GM12801 (cell line): ENCODE measurements at regions not wholly inside any gene's neighbourhood (a gene's known extent, or its start where the extent isn't known, plus 50 kb on each side); places are given as distances from the start of the nearest gene placed in this dataset.

Experiments used
- TF ChIP-seq, protein P1 (sequence below): IDR thresholded peaks from one replicate; pipeline ENCODE4 v1.5.1; 2011; ENCODE audit warnings: control low read depth; ENCODE audit not compliant: insufficient read length; ENCODE audit errors: extremely low read depth

DNA sequence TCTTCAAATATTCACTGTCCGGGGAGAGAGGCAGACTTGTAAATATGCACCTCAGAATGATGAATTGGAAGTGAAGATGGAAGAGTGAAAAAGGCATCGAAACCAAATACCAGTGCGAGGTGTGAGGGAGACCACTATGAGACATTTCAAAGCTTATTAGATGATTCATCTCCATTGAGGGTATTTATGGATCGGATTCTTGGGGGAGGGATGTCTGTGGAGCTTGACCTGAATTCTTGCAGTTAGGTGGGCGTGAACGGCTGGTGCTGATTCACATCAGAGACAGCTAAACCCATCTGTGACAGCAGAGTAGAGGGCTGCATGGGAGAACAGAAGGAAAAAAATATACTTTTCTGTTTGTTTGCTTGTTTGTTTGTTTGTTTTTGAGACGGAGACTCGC, 677.2 kb downstream of the AACS start:
- TF ChIP-seq, protein P1, sequence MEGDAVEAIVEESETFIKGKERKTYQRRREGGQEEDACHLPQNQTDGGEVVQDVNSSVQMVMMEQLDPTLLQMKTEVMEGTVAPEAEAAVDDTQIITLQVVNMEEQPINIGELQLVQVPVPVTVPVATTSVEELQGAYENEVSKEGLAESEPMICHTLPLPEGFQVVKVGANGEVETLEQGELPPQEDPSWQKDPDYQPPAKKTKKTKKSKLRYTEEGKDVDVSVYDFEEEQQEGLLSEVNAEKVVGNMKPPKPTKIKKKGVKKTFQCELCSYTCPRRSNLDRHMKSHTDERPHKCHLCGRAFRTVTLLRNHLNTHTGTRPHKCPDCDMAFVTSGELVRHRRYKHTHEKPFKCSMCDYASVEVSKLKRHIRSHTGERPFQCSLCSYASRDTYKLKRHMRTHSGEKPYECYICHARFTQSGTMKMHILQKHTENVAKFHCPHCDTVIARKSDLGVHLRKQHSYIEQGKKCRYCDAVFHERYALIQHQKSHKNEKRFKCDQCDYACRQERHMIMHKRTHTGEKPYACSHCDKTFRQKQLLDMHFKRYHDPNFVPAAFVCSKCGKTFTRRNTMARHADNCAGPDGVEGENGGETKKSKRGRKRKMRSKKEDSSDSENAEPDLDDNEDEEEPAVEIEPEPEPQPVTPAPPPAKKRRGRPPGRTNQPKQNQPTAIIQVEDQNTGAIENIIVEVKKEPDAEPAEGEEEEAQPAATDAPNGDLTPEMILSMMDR = no peak

DNA sequence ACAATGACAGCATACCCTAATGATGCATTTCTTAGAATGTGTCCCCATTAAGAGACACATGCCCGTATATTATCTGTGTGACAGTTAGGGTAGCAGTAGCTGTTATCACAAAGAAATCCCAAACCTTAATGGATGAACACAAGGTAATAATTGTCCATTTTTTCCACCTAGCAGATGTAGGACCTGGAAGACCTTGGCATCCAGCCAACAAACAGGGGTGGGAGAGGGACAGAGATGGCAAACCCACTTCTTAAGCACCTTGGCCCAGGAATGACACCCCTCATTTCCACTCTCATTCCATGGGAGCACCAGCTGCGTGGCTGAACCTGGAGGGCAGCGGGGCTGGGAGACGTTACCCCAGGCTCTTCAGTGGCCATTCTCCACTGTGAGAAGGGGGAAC, 679.0 kb downstream of the AACS start:
- TF ChIP-seq, protein P1 = no peak

GRCh38 chr12:125755512-125755911, 690.3 kb downstream of the AACS start:
- TF ChIP-seq, protein P1 = no peak

DNA sequence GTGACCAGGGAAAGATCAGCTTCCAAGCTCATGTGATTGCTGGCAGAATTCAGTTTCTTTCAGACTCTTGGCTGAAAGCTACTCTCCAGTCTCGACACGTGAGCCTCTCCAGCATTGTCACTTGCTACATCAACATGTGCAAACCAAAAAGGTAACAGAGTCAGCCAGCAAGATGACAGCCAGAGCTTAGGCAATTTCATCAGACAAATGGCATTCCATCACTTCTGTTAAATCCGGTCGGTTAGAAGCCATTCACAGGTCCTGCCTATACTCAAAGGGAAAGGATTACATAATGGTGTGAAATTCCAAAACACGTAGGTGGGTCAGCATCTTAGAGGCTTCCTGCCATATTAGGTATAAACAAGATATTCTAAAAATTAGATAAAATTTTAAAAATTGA, 700.9 kb downstream of the AACS start:
- TF ChIP-seq, protein P1 = no peak

DNA sequence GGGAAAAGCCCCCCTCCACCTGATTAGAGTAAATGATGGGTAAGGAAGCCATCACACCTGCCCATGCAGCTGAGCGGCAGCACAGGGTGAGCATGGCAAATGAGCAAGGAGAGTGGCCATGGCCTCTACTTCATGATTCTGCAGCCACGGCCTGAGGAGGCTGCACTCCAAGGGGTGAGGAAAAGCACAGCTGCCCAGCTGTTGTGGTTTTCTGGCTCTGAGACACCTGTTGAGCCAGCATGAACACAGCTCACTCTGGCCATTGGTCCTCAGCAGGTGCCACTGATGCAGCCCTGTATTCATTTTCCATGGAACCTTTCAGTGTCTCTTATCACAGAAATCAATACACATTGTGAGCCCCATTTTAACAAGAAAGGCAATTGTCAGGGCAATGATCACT, 707.2 kb downstream of the AACS start:
- TF ChIP-seq, protein P1 = no peak

DNA sequence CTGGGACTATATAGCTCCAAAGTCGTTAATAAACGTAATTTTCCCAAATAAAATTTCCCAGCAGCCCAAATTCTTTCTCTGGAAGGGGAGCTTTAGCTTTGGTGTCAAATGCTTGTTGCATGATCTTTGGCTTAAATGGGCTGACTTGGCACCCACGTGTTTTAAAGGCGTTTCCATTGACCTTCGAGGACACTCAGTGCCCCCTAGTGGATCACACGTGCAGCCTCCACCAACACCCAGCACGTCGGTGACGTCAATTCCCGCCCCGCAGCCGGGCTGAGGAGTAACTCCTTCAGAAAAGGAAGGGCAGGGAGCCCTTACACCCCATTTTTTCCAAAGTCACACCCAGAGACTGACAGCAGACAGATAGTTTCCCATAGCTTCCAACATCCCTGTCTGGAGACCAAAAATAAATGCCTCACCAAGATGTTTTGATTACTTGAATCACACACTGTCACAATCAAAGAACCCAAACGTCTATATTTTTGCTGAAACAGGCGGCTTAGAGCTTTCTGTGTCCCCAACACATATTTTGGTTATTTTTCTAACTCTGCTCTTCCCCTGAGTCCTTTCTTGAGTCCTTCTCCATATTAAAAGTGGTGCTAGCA, 707.9 kb downstream of the AACS start:
- TF ChIP-seq, protein P1 = no peak

DNA sequence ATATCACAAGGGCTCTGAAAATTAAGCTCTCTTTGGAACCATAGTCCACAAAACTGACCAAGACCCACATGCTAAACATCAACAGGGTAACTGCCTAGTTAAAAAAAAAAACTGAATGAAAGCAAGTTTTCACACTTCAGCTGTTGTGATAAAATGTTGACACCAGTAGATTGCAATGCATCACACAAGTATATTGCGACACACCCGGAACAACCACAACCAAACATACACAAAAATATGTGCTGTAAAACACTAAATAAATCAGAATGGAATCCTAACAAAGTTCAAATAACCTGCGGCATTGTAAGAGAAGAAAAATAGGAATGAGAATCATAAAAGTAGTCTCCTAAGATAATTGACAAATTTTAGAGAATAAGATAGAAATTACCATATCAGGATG, 710.3 kb downstream of the AACS start:
- TF ChIP-seq, protein P1 = no peak
